Suprapubic skin (tissue), 4 donors: ENCODE measurements at regions not wholly inside any gene's neighbourhood (a gene's known extent, or its start where the extent isn't known, plus 50 kb on each side); places are given as distances from the start of the nearest gene placed in this dataset.
"Not testable (repeated sequence)": the region's sequence is repeated elsewhere in the genome, so short reads cannot be mapped to it uniquely, and the experiment has no call there.

Source experiments
- EP300 ChIP-seq: sonication (generic); formaldehyde crosslinking; IDR thresholded peaks from one replicate; pipeline ENCODE4 v1.6.1; 2017; ENCODE audit warnings: antibody characterized with exemption
- POLR2A ChIP-seq, 2 donors: fragments of 450-650 bp; IDR thresholded peaks; one replicate each; pipeline ENCODE4 v1.6.1; 2017; ENCODE audit warnings: antibody characterized with exemption in 2 of 2, mild to moderate bottlenecking in 2 of 2, moderate library complexity in 2 of 2
- POLR2AphosphoS5 ChIP-seq, 3 donors: sonication (generic); formaldehyde crosslinking; IDR thresholded peaks; one replicate each; pipeline ENCODE4 v1.6.1; 2017; ENCODE audit warnings: antibody characterized with exemption in 3 of 3
- TF ChIP-seq, protein P1 (sequence below), 2 donors: fragments of 200-600 bp in 1 of 2; fragments of 450-650 bp in 1 of 2; sonication (generic) in 1 of 2; IDR thresholded peaks; one replicate each; pipeline ENCODE4 v1.5.1; 2016 to 2019; ENCODE audit warnings: antibody characterized with exemption in 2 of 2, mild to moderate bottlenecking in 1 of 2, moderate library complexity in 1 of 2

GRCh38 chr16:79881107-79881506 is 280.6 kb upstream of the MAF start:
- TF ChIP-seq, protein P1, sequence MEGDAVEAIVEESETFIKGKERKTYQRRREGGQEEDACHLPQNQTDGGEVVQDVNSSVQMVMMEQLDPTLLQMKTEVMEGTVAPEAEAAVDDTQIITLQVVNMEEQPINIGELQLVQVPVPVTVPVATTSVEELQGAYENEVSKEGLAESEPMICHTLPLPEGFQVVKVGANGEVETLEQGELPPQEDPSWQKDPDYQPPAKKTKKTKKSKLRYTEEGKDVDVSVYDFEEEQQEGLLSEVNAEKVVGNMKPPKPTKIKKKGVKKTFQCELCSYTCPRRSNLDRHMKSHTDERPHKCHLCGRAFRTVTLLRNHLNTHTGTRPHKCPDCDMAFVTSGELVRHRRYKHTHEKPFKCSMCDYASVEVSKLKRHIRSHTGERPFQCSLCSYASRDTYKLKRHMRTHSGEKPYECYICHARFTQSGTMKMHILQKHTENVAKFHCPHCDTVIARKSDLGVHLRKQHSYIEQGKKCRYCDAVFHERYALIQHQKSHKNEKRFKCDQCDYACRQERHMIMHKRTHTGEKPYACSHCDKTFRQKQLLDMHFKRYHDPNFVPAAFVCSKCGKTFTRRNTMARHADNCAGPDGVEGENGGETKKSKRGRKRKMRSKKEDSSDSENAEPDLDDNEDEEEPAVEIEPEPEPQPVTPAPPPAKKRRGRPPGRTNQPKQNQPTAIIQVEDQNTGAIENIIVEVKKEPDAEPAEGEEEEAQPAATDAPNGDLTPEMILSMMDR (IDR thresholded peaks at IDR 0.05) = not testable (repeated sequence)
- not testable (repeated sequence) for TF ChIP-seq POLR2A (IDR thresholded peaks at IDR 0.05); EP300; POLR2AphosphoS5 (IDR thresholded peaks at IDR 0.05)
